ENCODE measurements at regions not wholly inside any gene's neighbourhood (a gene's known extent, or its start where the extent isn't known, plus 50 kb on each side); places are given as distances from the start of the nearest gene placed in this dataset.

- Histone ChIP-seq H3K27ac (no peak overlapping the region), H3K4me1 (no peaks in the 10 kb centered on the region), H3K9me3 (no peaks in the 10 kb centered on the region), H3K4me3 (no peak overlapping the region), H3K27me3 (no peaks in the 10 kb centered on the region), H3K36me3 (no peaks in the 10 kb centered on the region)
- no peak for DNase-seq
- in situ Hi-C loops (cut with MboI; ENCODE audit: low sequenced_read_pairs in 4 of 4), result loop anchor here in 1 of 4 donors (25.0 kb wide), 1 partner anchor 251 kb away; no protein-coding TSS in a partner anchor
- ATAC-seq, result no peak
- no peak for TF ChIP-seq POLR2A (IDR thresholded peaks at IDR 0.05)
- TF ChIP-seq CTCF (IDR thresholded peaks at IDR 0.05 in 4 of 5, conservative IDR thresholded peaks at IDR 0.05 in 1 of 5), result no peak
- intact Hi-C loops (cut with DNase I; ENCODE audit: low total_unique reads), result loop anchor here (2.0 kb wide), 1 partner anchor 258 kb away; no protein-coding TSS in a partner anchor
Measured at GRCh38 chr2:196338440-196338839, 167.1 kb upstream of the STK17B start.

- in situ Hi-C loops (cut with MboI; ENCODE audit: low sequenced_read_pairs in 4 of 4) (loop anchor here in 1 of 4 donors (25.0 kb wide), 1 partner anchor 254 kb away; no protein-coding TSS in a partner anchor), intact Hi-C loops (cut with DNase I; ENCODE audit: low total_unique reads) (no loop called here)
- H3K36me3 ChIP-seq, result no peaks in the 10 kb centered on the region
- ATAC-seq (no peak), DNase-seq (no peak)
- no peak overlapping the region for H3K4me3 ChIP-seq
- no peak for TF ChIP-seq POLR2A (IDR thresholded peaks at IDR 0.05)
- TF ChIP-seq CTCF (IDR thresholded peaks at IDR 0.05 in 4 of 5, conservative IDR thresholded peaks at IDR 0.05 in 1 of 5), result no peak
- H3K27me3 ChIP-seq, result no peaks in the 10 kb centered on the region
- H3K27ac ChIP-seq, result no peak overlapping the region
- no peaks in the 10 kb centered on the region for H3K4me1 ChIP-seq
- H3K9me3 ChIP-seq, result no peaks in the 10 kb centered on the region
Measured at GRCh38 chr2:196341277-196341841, 170.0 kb upstream of the STK17B start.

- intact Hi-C loops (cut with DNase I; ENCODE audit: low total_unique reads), result no loop called here
- TF ChIP-seq CTCF (IDR thresholded peaks at IDR 0.05 in 4 of 5, conservative IDR thresholded peaks at IDR 0.05 in 1 of 5) (no peak), POLR2A (IDR thresholded peaks at IDR 0.05) (no peak)
- H3K27ac ChIP-seq, result no peak overlapping the region
- no peaks in the 10 kb centered on the region for H3K27me3 ChIP-seq
- no peaks in the 10 kb centered on the region for H3K36me3 ChIP-seq
- no peak overlapping the region for H3K4me3 ChIP-seq
- H3K4me1 ChIP-seq, result no peaks in the 10 kb centered on the region
- ATAC-seq (no peak), DNase-seq (no peak)
- in situ Hi-C loops (cut with MboI; ENCODE audit: low sequenced_read_pairs in 4 of 4), result loop anchor here in 1 of 4 donors (25.0 kb wide), 1 partner anchor 257 kb away; no protein-coding TSS in a partner anchor
- no peaks in the 10 kb centered on the region for H3K9me3 ChIP-seq
Measured at GRCh38 chr2:196344397-196344796, 173.0 kb upstream of the STK17B start.

GRCh38 chr2:196353717-196354116 lies 182.3 kb upstream of the STK17B start:
- no peak for ATAC-seq
- no peaks in the 10 kb centered on the region for H3K4me1 ChIP-seq
- H3K36me3 ChIP-seq, result no peaks in the 10 kb centered on the region
- in situ Hi-C loops (cut with MboI; ENCODE audit: low sequenced_read_pairs in 4 of 4) (no loop called here), intact Hi-C loops (cut with DNase I; ENCODE audit: low total_unique reads) (no loop called here)
- TF ChIP-seq POLR2A (IDR thresholded peaks at IDR 0.05), result no peak
- no peak for TF ChIP-seq CTCF (IDR thresholded peaks at IDR 0.05 in 4 of 5, conservative IDR thresholded peaks at IDR 0.05 in 1 of 5)
- H3K9me3 ChIP-seq, result no peaks in the 10 kb centered on the region
- no peak for DNase-seq
- no peak overlapping the region for H3K4me3 ChIP-seq
- no peaks in the 10 kb centered on the region for H3K27me3 ChIP-seq
- no peak overlapping the region for H3K27ac ChIP-seq

- intact Hi-C loops (cut with DNase I; ENCODE audit: low total_unique reads) (no loop called here), in situ Hi-C loops (cut with MboI; ENCODE audit: low sequenced_read_pairs in 4 of 4) (no loop called here)
- no peak for DNase-seq
Measured at GRCh38 chr2:196354186-196354585, 182.8 kb upstream of the STK17B start.

More at GRCh38 chr2:196354186-196354585, 182.8 kb upstream of the STK17B start:
- Histone ChIP-seq H3K4me1 (no peaks in the 10 kb centered on the region), H3K4me3 (no peak overlapping the region), H3K9me3 (no peaks in the 10 kb centered on the region), H3K27me3 (no peaks in the 10 kb centered on the region), H3K36me3 (no peaks in the 10 kb centered on the region), H3K27ac (no peak overlapping the region)
- TF ChIP-seq CTCF (IDR thresholded peaks at IDR 0.05 in 4 of 5, conservative IDR thresholded peaks at IDR 0.05 in 1 of 5) (no peak), POLR2A (IDR thresholded peaks at IDR 0.05) (no peak)
- ATAC-seq, result no peak

Measured in gastrocnemius medialis (tissue), 4 donors.